Heart right ventricle (tissue), 16 donors: ENCODE measurements at regions not wholly inside any gene's neighbourhood (a gene's known extent, or its start where the extent isn't known, plus 50 kb on each side); places are given as distances from the start of the nearest gene placed in this dataset.
"Not testable (repeated sequence)": the region's sequence is repeated elsewhere in the genome, so short reads cannot be mapped to it uniquely, and the experiment has no call there.

ENCODE experiments used
- ATAC-seq, 8 donors: fragments of 200-7000 bp; cut with Tn5 transposase; one replicate each; pipeline ENCODE4 v1.9.1; 2020; ENCODE audit warnings: mild to moderate bottlenecking in 8 of 8, moderate library complexity in 8 of 8, moderate number of reproducible peaks in 1 of 8
- DNase-seq, 2 donors: peaks; one replicate each; pipeline ENCODE4 v3.0.0-alpha.2; 2020
- H3K27ac ChIP-seq, 10 donors: fragments of 200-600 bp; sonication (generic) in 2 of 10; one replicate each; pipeline versions ENCODE4 v1.5.0 to v1.8.0; 2020 to 2022; ENCODE audit warnings: mild to moderate bottlenecking in 3 of 10
- H3K27me3 ChIP-seq, 7 donors: fragments of 200-600 bp; one replicate each; pipeline ENCODE4 v1.8.0; 2021 to 2022; ENCODE audit warnings: mild to moderate bottlenecking in 2 of 7
- H3K36me3 ChIP-seq, 9 donors: fragments of 200-600 bp; sonication (generic) in 1 of 9; one replicate each; pipeline versions ENCODE4 v1.5.0 to v1.8.0; 2020 to 2022; ENCODE audit warnings: mild to moderate bottlenecking in 2 of 9
- H3K4me1 ChIP-seq, 9 donors: fragments of 200-600 bp; sonication (generic) in 1 of 9; one replicate each; pipeline versions ENCODE4 v1.5.0 to v1.8.0; 2020 to 2022; ENCODE audit warnings: mild to moderate bottlenecking in 4 of 9
- H3K4me3 ChIP-seq, 10 donors: fragments of 200-600 bp; sonication (generic) in 2 of 10; one replicate each; pipeline versions ENCODE4 v1.5.0 to v1.8.0; 2020 to 2022; ENCODE audit warnings: mild to moderate bottlenecking in 7 of 10, moderate library complexity in 2 of 10
- H3K9me3 ChIP-seq, 11 donors: fragments of 200-600 bp in 10 of 11; sonication (generic) in 2 of 11; one replicate each; pipeline versions ENCODE4 v1.5.0 to v1.8.0; 2013 to 2022; ENCODE audit warnings: mild to moderate bottlenecking in 2 of 11, control low read depth in 1 of 11, moderate library complexity in 1 of 11
- CTCF ChIP-seq, 9 donors: fragments of 200-600 bp; sonication (generic) in 2 of 9; IDR thresholded peaks; one replicate each; pipeline versions ENCODE4 v1.5.0 to v1.8.0; 2021 to 2022; ENCODE audit warnings: antibody characterized with exemption in 9 of 9, mild to moderate bottlenecking in 5 of 9, moderate library complexity in 1 of 9
- WGBS, 2 donors: extraction: QIAGEN DNeasy Blood & Tissue Kit; methylation state at CpG; one replicate each; pipeline ENCODE4 v1.1.7; 2013; ENCODE audit warnings: inconsistent platforms in 1 of 2; 5-methylcytosine and 5-hydroxymethylcytosine counted together
- intact Hi-C, 10 donors: fragments of 100-400 bp; cut with DNase I; formaldehyde crosslinking; loops; one replicate each; pipeline versions ENCODE4 v1.11.1 to v1.14.2; 2022
- donor health status: Arrhythmogenic right ventricular cardiomyopathy.
- donor health status: ischemic (EF 13 %, LVEDD 7.1; RV severe dilation, severe dysfunction).
- donor health status: healthy with polysubstance abuse.
- donor health status: DM: no; HTN: yes; CAD: no.
- donor health status: DM: no; HTN: no; CAD: no.
- donor health status: ischemic (EF 25% LVEDD 6.9; RV normal size, moderate dysfunction).
- donor health status: ischemic (EF 25% LVEDD 5.7; RV mildly dilated, moderate dysfunction).
- donor health status: healthy.
- donor health status: DM: yes; HTN: yes; CAD: no.
- donor health status: Ischemic cardiomyopathy.
- donor health status: ischemic (EF 35%, LVEDD 5.7; RV mildly dilated, moderate dysfunction).
- donor health status: nonischemic (EF 11% LVEDD 7.7; RV severe dilation, severe dysfunction).
- donor health status: DM: yes; HTN: yes; CAD: no.
- donor health status: PGD.
- donor health status: ischemic (EF 29% LVEDD 5.4; RV normal size, mild dysfunction).
- donor health status: nonischemic (EF 23%, LVEDD 6.1; RV moderate dilation, normal function).

GRCh38 chr3:20558161-20558560 lies 372.2 kb upstream of the SGO1 start:
- 83 to 87% methylated on average over 2 of the region's 2 CpGs for WGBS, 2 donors
- Histone ChIP-seq H3K4me3 (no peak overlapping the region), H3K27me3 (no peaks in the 10 kb centered on the region), H3K9me3 (no peaks in the 10 kb centered on the region), H3K4me1 (no peaks in the 10 kb centered on the region), H3K36me3 (no peaks in the 10 kb centered on the region), H3K27ac (no peak overlapping the region)
- no peak for TF ChIP-seq CTCF (IDR thresholded peaks at IDR 0.05)
- ATAC-seq = no peak
- DNase-seq = no peak
- intact Hi-C loops = no loop called here

DNA sequence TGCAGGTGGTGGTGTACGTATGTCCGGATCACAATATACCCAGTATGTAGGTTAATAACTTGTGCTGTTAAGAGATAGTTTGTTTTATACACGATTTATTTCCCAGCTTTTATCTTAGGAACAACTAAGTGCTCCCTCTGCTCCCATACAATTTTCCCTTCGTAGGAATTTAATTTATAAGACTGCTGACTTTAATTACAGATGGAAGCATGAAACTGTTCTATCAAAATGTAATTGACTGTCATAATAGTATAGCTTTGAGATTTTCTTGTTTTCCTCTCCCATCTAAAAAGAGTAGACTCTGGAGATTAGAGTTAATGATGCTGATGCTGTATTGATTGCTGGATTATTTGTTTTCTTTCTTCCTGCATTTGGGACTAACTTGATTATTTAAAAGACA lies 370.7 kb upstream of the SGO1 start:
- intact Hi-C loops = no loop called here
- no peak for TF ChIP-seq CTCF (IDR thresholded peaks at IDR 0.05)
- no peak for DNase-seq
- 87 to 93% methylated on average over 4 of the region's 4 CpGs for WGBS, 2 donors
- H3K9me3 ChIP-seq = peaks cover 0 to 4% (median 0%) of the 10 kb centered on the region in 11 donors
- no peak overlapping the region for H3K4me3 ChIP-seq
- H3K27me3 ChIP-seq = no peaks in the 10 kb centered on the region
- ATAC-seq = no peak
- no peaks in the 10 kb centered on the region for H3K36me3 ChIP-seq
- no peaks in the 10 kb centered on the region for H3K4me1 ChIP-seq
- no peak overlapping the region for H3K27ac ChIP-seq

DNA sequence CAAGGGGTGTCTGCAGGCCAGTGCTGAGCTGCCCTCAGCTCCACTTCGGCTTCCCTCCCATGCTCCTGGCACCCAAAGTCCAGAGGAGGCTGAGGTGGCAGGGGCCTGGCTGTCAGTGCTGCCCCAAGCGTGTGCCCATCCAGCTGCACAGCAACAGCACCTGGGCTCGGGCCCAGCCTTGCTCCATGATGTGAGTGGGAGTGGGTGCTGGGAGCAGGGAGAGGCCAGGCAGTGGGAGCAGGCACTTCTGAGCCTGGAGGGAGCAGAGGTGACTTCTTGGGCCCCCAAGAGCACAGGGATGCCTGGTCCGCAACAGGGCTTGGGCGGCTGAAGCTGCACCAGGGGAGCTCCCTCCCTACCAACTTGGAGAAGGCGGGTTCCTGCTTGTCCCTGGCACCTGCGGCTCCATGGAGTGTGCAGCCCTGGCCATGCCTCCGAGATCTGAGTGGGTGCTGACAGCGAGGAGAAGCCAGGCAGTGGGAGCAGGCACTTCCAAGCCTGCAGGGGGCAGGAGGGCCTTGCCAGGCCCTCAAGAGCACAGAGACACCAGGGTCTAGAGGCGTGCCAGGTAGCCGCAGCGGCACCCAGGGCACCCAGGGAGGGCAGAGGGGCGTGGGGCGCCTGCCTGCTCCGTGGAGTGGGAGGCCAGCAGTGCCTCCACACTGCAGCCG lies 366.7 kb upstream of the SGO1 start:
- TF ChIP-seq CTCF (IDR thresholded peaks at IDR 0.05) = no peak
- intact Hi-C loops = no loop called here
- ATAC-seq (no peak), DNase-seq (peak in 1 of 2 donors; percentile 4)
- H3K9me3 ChIP-seq = peaks cover 0 to 9% (median 0%) of the 10 kb centered on the region in 11 donors
- no peaks in the 10 kb centered on the region for H3K36me3 ChIP-seq
- H3K4me1 ChIP-seq = no peaks in the 10 kb centered on the region
- WGBS, 2 donors = 90 to 91% methylated on average over 15 to 16 of the region's 16 CpGs
- no peak overlapping the region for H3K4me3 ChIP-seq
- no peaks in the 10 kb centered on the region for H3K27me3 ChIP-seq
- no peak overlapping the region for H3K27ac ChIP-seq

GRCh38 chr3:20547361-20548269 lies 361.6 kb upstream of the SGO1 start:
- H3K27me3 ChIP-seq, H3K27ac ChIP-seq, H3K36me3 ChIP-seq, ATAC-seq, H3K4me1 ChIP-seq, H3K9me3 ChIP-seq, H3K4me3 ChIP-seq, intact Hi-C loops: not testable (repeated sequence)
- DNase-seq = peak in 1 of 2 donors; percentile 4
- WGBS, 2 donors = 94% methylated on average over 33 to 35 of the region's 35 CpGs
